ENCODE measurements at regions not wholly inside any gene's neighbourhood (a gene's known extent, or its start where the extent isn't known, plus 50 kb on each side); places are given as distances from the start of the nearest gene placed in this dataset.
A peak's percentile ranks its signal among the peaks of the same experiment; 100 is the strongest.
"Not testable (repeated sequence)": the region's sequence is repeated elsewhere in the genome, so short reads cannot be mapped to it uniquely, and the experiment has no call there.

DNA sequence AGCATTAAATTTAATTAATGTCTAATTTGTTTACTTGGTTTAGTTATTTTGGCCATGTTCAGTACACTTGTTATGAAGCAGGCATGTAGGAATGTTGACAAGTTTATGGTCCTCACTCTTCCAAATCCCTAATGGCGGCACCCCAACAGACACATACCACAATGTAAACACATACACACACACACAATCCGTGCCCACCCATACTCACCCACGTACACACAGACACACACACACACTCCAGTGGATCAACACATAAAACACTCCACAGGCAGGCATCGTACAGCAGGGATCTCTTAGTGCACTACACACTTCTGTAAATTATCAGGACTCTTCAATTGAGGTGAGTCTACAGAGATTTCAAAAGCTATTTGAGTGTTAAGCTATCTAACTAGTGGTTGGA is 767.5 kb downstream of the FOXD4L6 start:
- ATAC-seq; intact Hi-C loops (cut with micrococcal nuclease); H3K4me1 Mint-ChIP-seq; H3K27ac Mint-ChIP-seq; H3K4me1 ChIP-seq (ENCODE audit: control insufficient read depth in 2 of 2, insufficient read depth in 2 of 2, low read length in 2 of 2); H3K9me3 Mint-ChIP-seq; H3K27ac ChIP-seq (ENCODE audit: low read depth, low read length); CTCF ChIA-PET; H3K36me3 Mint-ChIP-seq; H3K36me3 ChIP-seq (ENCODE audit: control insufficient read depth in 2 of 3, insufficient read depth in 3 of 3, low read length in 3 of 3); H3K27me3 ChIP-seq (ENCODE audit: control insufficient read depth in 2 of 2, insufficient read depth in 2 of 2, low read length in 2 of 2); H3K4me3 Mint-ChIP-seq; H3K4me3 ChIP-seq (ENCODE audit: low read length); POLR2A ChIA-PET; H3K9me3 ChIP-seq (ENCODE audit: control insufficient read depth in 2 of 3, low read length in 3 of 3); H3K27me3 Mint-ChIP-seq: not testable (repeated sequence)
- peak in 1 of 9 donors; percentile 16 for DNase-seq

DNA sequence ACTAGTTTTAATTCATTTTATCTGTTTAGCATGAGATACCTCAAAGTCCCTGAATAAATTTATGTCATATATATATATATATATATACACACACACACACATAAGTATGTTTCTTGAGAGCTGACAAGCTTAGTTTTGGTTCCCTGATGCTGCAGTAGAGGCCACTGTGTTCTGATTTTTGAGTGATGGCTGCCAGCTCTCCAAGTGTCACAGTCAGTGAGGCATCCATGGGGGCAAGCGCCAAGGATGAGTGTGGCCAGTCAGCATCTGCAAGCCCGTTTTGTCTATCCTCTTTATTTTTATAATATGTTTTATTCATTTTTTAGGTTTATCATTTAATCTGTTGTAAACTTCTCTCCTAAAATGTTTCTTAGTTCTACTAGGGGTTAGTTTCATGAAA is 797.5 kb downstream of the FOXD4L6 start:
- POLR2A ChIA-PET, result not testable (repeated sequence)

DNA sequence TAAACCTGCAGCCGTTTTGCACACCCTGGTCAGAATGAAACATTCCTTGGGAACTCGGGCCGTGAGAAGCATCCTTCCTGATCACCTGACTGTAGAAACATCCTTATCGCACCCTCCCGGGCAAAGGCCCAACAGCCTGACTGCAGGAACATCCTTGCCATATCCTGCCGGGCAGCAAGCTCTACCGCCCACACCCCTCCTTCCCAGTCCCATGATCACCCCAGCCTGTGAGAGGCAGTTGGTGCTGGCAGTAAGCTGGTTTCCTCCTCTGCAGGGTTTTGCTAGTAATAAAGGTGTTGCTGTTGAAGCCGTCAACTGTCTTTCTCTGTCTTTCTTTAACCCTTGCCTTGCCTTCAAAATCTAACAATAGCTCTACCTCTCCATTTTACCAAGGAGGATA is 799.6 kb downstream of the FOXD4L6 start:
- POLR2A ChIA-PET; H3K27ac Mint-ChIP-seq; H3K36me3 ChIP-seq (ENCODE audit: control insufficient read depth in 2 of 3, insufficient read depth in 3 of 3, low read length in 3 of 3); H3K9me3 Mint-ChIP-seq; H3K4me3 ChIP-seq (ENCODE audit: low read length); DNase-seq; H3K36me3 Mint-ChIP-seq; CTCF ChIA-PET; H3K27me3 ChIP-seq (ENCODE audit: control insufficient read depth in 2 of 2, insufficient read depth in 2 of 2, low read length in 2 of 2); H3K4me1 ChIP-seq (ENCODE audit: control insufficient read depth in 2 of 2, insufficient read depth in 2 of 2, low read length in 2 of 2); H3K4me1 Mint-ChIP-seq; H3K9me3 ChIP-seq (ENCODE audit: control insufficient read depth in 2 of 3, low read length in 3 of 3); intact Hi-C loops (cut with micrococcal nuclease); H3K27ac ChIP-seq (ENCODE audit: low read depth, low read length); H3K27me3 Mint-ChIP-seq; ATAC-seq; H3K4me3 Mint-ChIP-seq: not testable (repeated sequence)

More for the DNA sequence above, 797.5 kb downstream of the FOXD4L6 start:
- ATAC-seq; H3K27ac ChIP-seq (ENCODE audit: low read depth, low read length); H3K27ac Mint-ChIP-seq; H3K27me3 Mint-ChIP-seq; CTCF ChIA-PET; H3K36me3 Mint-ChIP-seq; H3K27me3 ChIP-seq (ENCODE audit: control insufficient read depth in 2 of 2, insufficient read depth in 2 of 2, low read length in 2 of 2); H3K4me3 ChIP-seq (ENCODE audit: low read length); H3K9me3 Mint-ChIP-seq; intact Hi-C loops (cut with micrococcal nuclease); H3K9me3 ChIP-seq (ENCODE audit: control insufficient read depth in 2 of 3, low read length in 3 of 3); H3K4me3 Mint-ChIP-seq; H3K4me1 ChIP-seq (ENCODE audit: control insufficient read depth in 2 of 2, insufficient read depth in 2 of 2, low read length in 2 of 2); DNase-seq; H3K36me3 ChIP-seq (ENCODE audit: control insufficient read depth in 2 of 3, insufficient read depth in 3 of 3, low read length in 3 of 3); H3K4me1 Mint-ChIP-seq: not testable (repeated sequence)

DNA sequence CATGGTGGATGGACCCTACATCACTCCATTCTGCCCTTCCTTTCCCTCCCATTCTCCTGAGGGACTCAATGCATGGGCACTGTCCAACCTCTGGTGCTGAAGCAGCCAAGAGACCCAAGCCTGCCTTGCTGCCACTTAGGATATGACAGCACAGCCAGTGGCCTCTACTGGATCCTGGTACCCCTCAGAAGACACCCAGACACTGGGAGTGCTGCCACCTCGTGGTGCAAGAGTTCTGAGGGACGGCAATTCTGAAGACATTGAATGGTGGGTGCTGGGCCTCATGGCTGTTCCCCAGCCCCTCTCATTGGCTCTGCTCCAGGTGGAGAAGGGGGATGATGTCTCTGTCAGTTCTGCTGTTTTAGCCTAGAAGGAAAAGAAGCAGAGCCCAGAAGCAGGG is 802.3 kb downstream of the FOXD4L6 start:
- H3K36me3 Mint-ChIP-seq; H3K4me3 ChIP-seq (ENCODE audit: low read length); ATAC-seq: not testable (repeated sequence)

DNA sequence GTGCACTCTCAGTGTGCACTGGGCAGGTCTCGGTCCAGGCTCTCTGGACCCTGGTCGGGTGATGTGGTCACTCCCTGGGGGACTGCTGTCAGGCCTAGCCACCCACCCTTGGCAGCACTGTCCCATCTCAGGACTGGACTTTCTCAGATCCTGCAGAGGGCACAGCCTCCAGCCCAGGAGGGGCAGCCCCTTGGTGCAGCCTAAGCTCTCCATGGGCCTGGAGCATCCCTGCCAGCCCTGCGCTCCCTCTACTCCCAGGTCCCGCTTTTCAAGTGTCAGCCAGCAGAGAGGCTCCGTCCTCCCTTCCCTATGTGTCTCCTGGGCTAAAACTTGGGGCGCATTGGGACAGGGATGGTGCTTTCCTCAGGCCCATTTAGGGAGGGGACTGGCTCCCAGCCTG is 805.8 kb downstream of the FOXD4L6 start:
- H3K4me1 Mint-ChIP-seq; H3K36me3 Mint-ChIP-seq; POLR2A ChIA-PET; ATAC-seq; H3K27ac ChIP-seq (ENCODE audit: low read depth, low read length); H3K27ac Mint-ChIP-seq; H3K9me3 Mint-ChIP-seq; H3K9me3 ChIP-seq (ENCODE audit: control insufficient read depth in 2 of 3, low read length in 3 of 3); CTCF ChIA-PET; H3K4me1 ChIP-seq (ENCODE audit: control insufficient read depth in 2 of 2, insufficient read depth in 2 of 2, low read length in 2 of 2); DNase-seq; H3K4me3 ChIP-seq (ENCODE audit: low read length); H3K27me3 ChIP-seq (ENCODE audit: control insufficient read depth in 2 of 2, insufficient read depth in 2 of 2, low read length in 2 of 2); H3K27me3 Mint-ChIP-seq; H3K36me3 ChIP-seq (ENCODE audit: control insufficient read depth in 2 of 3, insufficient read depth in 3 of 3, low read length in 3 of 3); intact Hi-C loops (cut with micrococcal nuclease); H3K4me3 Mint-ChIP-seq: not testable (repeated sequence)

More for the DNA sequence above, 802.3 kb downstream of the FOXD4L6 start:
- H3K9me3 ChIP-seq (ENCODE audit: control insufficient read depth in 2 of 3, low read length in 3 of 3); DNase-seq; H3K27ac Mint-ChIP-seq; H3K4me1 Mint-ChIP-seq; CTCF ChIA-PET; H3K27me3 Mint-ChIP-seq; H3K4me3 Mint-ChIP-seq; H3K27me3 ChIP-seq (ENCODE audit: control insufficient read depth in 2 of 2, insufficient read depth in 2 of 2, low read length in 2 of 2); H3K27ac ChIP-seq (ENCODE audit: low read depth, low read length); intact Hi-C loops (cut with micrococcal nuclease); H3K36me3 ChIP-seq (ENCODE audit: control insufficient read depth in 2 of 3, insufficient read depth in 3 of 3, low read length in 3 of 3); POLR2A ChIA-PET; H3K9me3 Mint-ChIP-seq; H3K4me1 ChIP-seq (ENCODE audit: control insufficient read depth in 2 of 2, insufficient read depth in 2 of 2, low read length in 2 of 2): not testable (repeated sequence)

DNA sequence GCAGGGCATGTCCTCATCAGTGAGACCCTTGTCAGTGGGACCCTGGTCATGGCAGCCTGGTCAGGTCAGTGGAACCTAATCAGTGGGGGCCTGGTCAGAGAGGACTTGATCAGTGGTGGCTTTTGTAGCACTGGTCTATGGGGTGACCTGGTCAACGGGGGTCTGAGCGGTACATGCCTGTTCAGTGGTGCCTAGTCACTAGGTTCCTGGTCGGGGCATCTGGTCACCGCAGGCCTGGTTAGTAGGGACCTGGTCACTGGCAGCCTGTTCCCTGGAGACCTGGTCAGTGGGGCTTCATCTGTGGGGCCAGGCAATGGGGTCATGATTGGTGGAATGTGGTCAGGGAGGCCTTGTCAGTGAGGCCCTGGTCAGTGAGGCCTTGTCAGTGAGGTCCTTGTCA is 806.6 kb downstream of the FOXD4L6 start:
- ATAC-seq, result not testable (repeated sequence)

DNA sequence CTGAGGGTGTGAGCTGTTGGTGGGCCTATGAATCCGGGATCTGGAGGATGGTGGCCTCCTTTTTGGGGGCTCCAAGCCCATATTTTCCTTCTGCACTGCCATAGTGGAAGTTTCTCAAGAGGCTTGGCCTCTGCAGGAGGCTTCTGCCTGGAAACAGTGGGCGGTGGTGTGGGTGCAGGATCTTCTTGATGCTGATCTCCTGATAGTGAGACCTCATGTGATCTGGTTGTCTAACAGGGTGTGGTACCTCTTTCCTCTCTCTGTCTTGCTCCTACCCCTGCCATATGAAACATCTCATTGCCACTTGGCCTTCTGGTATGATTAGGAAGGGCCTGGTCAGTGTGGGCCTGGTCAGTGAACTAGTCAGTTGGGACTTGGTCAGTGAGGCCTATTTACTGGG is 807.3 kb downstream of the FOXD4L6 start:
- H3K27me3 ChIP-seq (ENCODE audit: control insufficient read depth in 2 of 2, insufficient read depth in 2 of 2, low read length in 2 of 2); H3K27ac Mint-ChIP-seq; H3K4me1 ChIP-seq (ENCODE audit: control insufficient read depth in 2 of 2, insufficient read depth in 2 of 2, low read length in 2 of 2); H3K9me3 ChIP-seq (ENCODE audit: control insufficient read depth in 2 of 3, low read length in 3 of 3); H3K4me3 ChIP-seq (ENCODE audit: low read length); H3K27me3 Mint-ChIP-seq; H3K9me3 Mint-ChIP-seq; CTCF ChIA-PET; intact Hi-C loops (cut with micrococcal nuclease); H3K4me1 Mint-ChIP-seq; H3K27ac ChIP-seq (ENCODE audit: low read depth, low read length); H3K36me3 ChIP-seq (ENCODE audit: control insufficient read depth in 2 of 3, insufficient read depth in 3 of 3, low read length in 3 of 3); H3K36me3 Mint-ChIP-seq; POLR2A ChIA-PET; DNase-seq; H3K4me3 Mint-ChIP-seq; ATAC-seq: not testable (repeated sequence)

More for the DNA sequence above, 806.6 kb downstream of the FOXD4L6 start:
- DNase-seq; H3K4me3 Mint-ChIP-seq; H3K27me3 Mint-ChIP-seq; H3K27ac ChIP-seq (ENCODE audit: low read depth, low read length); POLR2A ChIA-PET; H3K9me3 ChIP-seq (ENCODE audit: control insufficient read depth in 2 of 3, low read length in 3 of 3); H3K27me3 ChIP-seq (ENCODE audit: control insufficient read depth in 2 of 2, insufficient read depth in 2 of 2, low read length in 2 of 2); H3K27ac Mint-ChIP-seq; H3K36me3 ChIP-seq (ENCODE audit: control insufficient read depth in 2 of 3, insufficient read depth in 3 of 3, low read length in 3 of 3); H3K36me3 Mint-ChIP-seq; H3K4me3 ChIP-seq (ENCODE audit: low read length); H3K4me1 Mint-ChIP-seq; CTCF ChIA-PET; H3K9me3 Mint-ChIP-seq; H3K4me1 ChIP-seq (ENCODE audit: control insufficient read depth in 2 of 2, insufficient read depth in 2 of 2, low read length in 2 of 2); intact Hi-C loops (cut with micrococcal nuclease): not testable (repeated sequence)

Data from naive thymus-derived CD4-positive, alpha-beta T cell (primary cell).